H1 (cell line): ENCODE measurements at regions not wholly inside any gene's neighbourhood (a gene's known extent, or its start where the extent isn't known, plus 50 kb on each side); places are given as distances from the start of the nearest gene placed in this dataset.
A peak's percentile ranks its signal among the peaks of the same experiment; 100 is the strongest.
"Not testable (repeated sequence)": the region's sequence is repeated elsewhere in the genome, so short reads cannot be mapped to it uniquely, and the experiment has no call there.

Experiments
- CTCF ChIA-PET: fragments of 300-600 bp; sonication (Branson Sonifier 250); formaldehyde crosslinking; loops from one replicate; lab custom pipeline; 2021; ENCODE audit not compliant: partially characterized antibody; lab: Charles Lee
- POLR2A ChIA-PET: fragments of 300-600 bp; sonication (Branson Sonifier 250); formaldehyde crosslinking; loops from one replicate; lab custom pipeline; 2021; ENCODE audit warnings: inconsistent platforms; ENCODE audit not compliant: partially characterized antibody; lab: Charles Lee
- DNase-seq, 2 experiments: peaks; one replicate each; pipeline versions ENCODE4 v3.0.0 to v3.0.0-alpha.2; 2010 to 2022; ENCODE audit warnings: low spot score in 2 of 2, low read depth in 1 of 2, mixed read lengths in 1 of 2
- FAIRE-seq: peaks from 2 replicates; lab custom pipeline; 2011; peaks lifted over from hg19 to GRCh38; lab: Jason Lieb, UNC
- H2AFZ ChIP-seq: 2 replicates; pipeline ENCODE4 v1.8.1; 2012; ENCODE audit warnings: low read length, inconsistent platforms
- H2AK5ac ChIP-seq: 2 replicates; pipeline ENCODE4 v1.6.1; 2013; ENCODE audit warnings: low read depth, low read length
- H2BK120ac ChIP-seq: replicated peaks from 2 replicates; pipeline ENCODE3; 2013; ENCODE audit warnings: low read depth, low read length, inconsistent platforms
- H2BK12ac ChIP-seq: 2 replicates; pipeline ENCODE4 v1.6.1; 2013; ENCODE audit warnings: low read depth, low read length
- H2BK15ac ChIP-seq: 2 replicates; pipeline ENCODE4 v1.6.1; 2013; ENCODE audit warnings: low read length
- H2BK20ac ChIP-seq: 2 replicates; pipeline ENCODE4 v1.6.1; 2013; ENCODE audit warnings: low read length
- H2BK5ac ChIP-seq: 2 replicates; pipeline ENCODE4 v1.6.1; 2013; ENCODE audit warnings: low read depth, low read length
- H3K14ac ChIP-seq: 2 replicates; pipeline ENCODE4 v1.6.1; 2013; ENCODE audit warnings: inconsistent platforms; ENCODE audit not compliant: insufficient read length
- H3K18ac ChIP-seq: 2 replicates; pipeline ENCODE4 v1.6.1; 2013; ENCODE audit warnings: low read length; ENCODE audit errors: extremely low read depth
- H3K23ac ChIP-seq: 2 replicates; pipeline ENCODE4 v1.6.1; 2013; ENCODE audit warnings: inconsistent platforms; ENCODE audit not compliant: insufficient read length
- H3K23me2 ChIP-seq: 2 replicates; pipeline ENCODE4 v1.6.1; 2013; ENCODE audit warnings: low read depth, low read length
- H3K27ac ChIP-seq: 2 replicates; pipeline ENCODE4 v1.6.1; 2011; ENCODE audit warnings: low read depth, low read length, inconsistent platforms
- H3K27me3 ChIP-seq, 4 experiments: replicated peaks in 1 of 4; 1 replicate in 1 of 4; 2 replicates in 3 of 4; pipeline versions ENCODE4 v1.6.1 to v1.8.1; 2011 to 2013; ENCODE audit warnings: low read length in 3 of 4, mild to moderate bottlenecking in 3 of 4, inconsistent platforms in 2 of 4, mixed read lengths in 2 of 4, moderate library complexity in 1 of 4; ENCODE audit not compliant: control insufficient read depth in 3 of 4, insufficient read depth in 3 of 4; ENCODE audit errors: extremely low read depth in 1 of 4
- H3K36me3 ChIP-seq, 4 experiments: 2 replicates each; pipeline versions ENCODE4 v1.6.1 to v1.8.1; 2011 to 2013; ENCODE audit warnings: mild to moderate bottlenecking in 4 of 4, low read length in 3 of 4, moderate library complexity in 2 of 4, control low read depth in 1 of 4, inconsistent platforms in 1 of 4; ENCODE audit not compliant: insufficient read depth in 4 of 4, control insufficient read depth in 2 of 4
- H3K4ac ChIP-seq: replicated peaks from 2 replicates; pipeline ENCODE3; 2013; ENCODE audit warnings: low read length, low read depth, mixed read lengths, inconsistent platforms; ENCODE audit not compliant: insufficient read length
- H3K4me1 ChIP-seq, 4 experiments: replicated peaks in 1 of 4; 1 replicate in 1 of 4; 2 replicates in 3 of 4; pipeline versions ENCODE4 v1.6.1 to v1.8.1; 2011 to 2013; ENCODE audit warnings: low read length in 3 of 4, inconsistent platforms in 2 of 4, mixed read lengths in 1 of 4; ENCODE audit not compliant: insufficient read depth in 4 of 4, control insufficient read depth in 3 of 4
- H3K4me2 ChIP-seq, 2 experiments: 2 replicates each; pipeline versions ENCODE4 v1.6.1 to v1.8.1; 2011 to 2013; ENCODE audit warnings: low read depth in 2 of 2, low read length in 2 of 2, control low read depth in 1 of 2, inconsistent platforms in 1 of 2, mild to moderate bottlenecking in 1 of 2; ENCODE audit not compliant: insufficient read depth in 1 of 2
- H3K4me3 ChIP-seq, 4 experiments: fragments of 200-600, 300-600 bp in 1 of 4; sonication (generic), shearing (Covaris generic), sonication (Bioruptor Twin) in 1 of 4; 2 replicates each; pipeline versions ENCODE4 v1.5.1 to v1.8.1; 2011 to 2016; ENCODE audit warnings: low read length in 4 of 4, low read depth in 3 of 4, control low read depth in 2 of 4, inconsistent platforms in 2 of 4, mild to moderate bottlenecking in 2 of 4, mixed read lengths in 1 of 4, moderate library complexity in 1 of 4; ENCODE audit not compliant: insufficient read depth in 2 of 4; ENCODE audit errors: extremely low read depth in 1 of 4
- H3K56ac ChIP-seq: replicated peaks from 2 replicates; pipeline ENCODE3; 2013; ENCODE audit warnings: low read depth, mild to moderate bottlenecking, mixed read lengths, low read length, inconsistent platforms; ENCODE audit not compliant: insufficient read length
- H3K79me1 ChIP-seq: 2 replicates; pipeline ENCODE4 v1.6.1; 2013; ENCODE audit warnings: low read depth, low read length, control low read depth
- H3K79me2 ChIP-seq, 2 experiments: 2 replicates each; pipeline versions ENCODE4 v1.6.1 to v1.8.1; 2012 to 2013; ENCODE audit warnings: low read length in 2 of 2, mild to moderate bottlenecking in 2 of 2, inconsistent platforms in 1 of 2; ENCODE audit not compliant: insufficient read depth in 2 of 2, control insufficient read depth in 1 of 2
- H3K9ac ChIP-seq, 4 experiments: replicated peaks in 1 of 4; 1 replicate in 1 of 4; 2 replicates in 3 of 4; pipeline versions ENCODE4 v1.6.1 to v1.8.1; 2011 to 2013; ENCODE audit warnings: low read depth in 3 of 4, low read length in 3 of 4, control low read depth in 2 of 4, mild to moderate bottlenecking in 2 of 4, moderate library complexity in 2 of 4, inconsistent platforms in 1 of 4; ENCODE audit errors: extremely low read depth in 1 of 4
- H3K9me3 ChIP-seq, 2 experiments: 2 replicates each; pipeline versions ENCODE4 v1.6.1 to v1.8.1; 2012 to 2013; ENCODE audit warnings: mild to moderate bottlenecking in 2 of 2, moderate library complexity in 2 of 2, control low read depth in 1 of 2, inconsistent platforms in 1 of 2, low read depth in 1 of 2, low read length in 1 of 2, mixed read lengths in 1 of 2; ENCODE audit not compliant: insufficient read depth in 2 of 2
- H4K20me1 ChIP-seq, 2 experiments: replicated peaks in 1 of 2; 2 replicates each; pipeline versions ENCODE3 to v1.8.1; 2011 to 2013; ENCODE audit warnings: inconsistent platforms in 2 of 2, low read length in 2 of 2, mild to moderate bottlenecking in 1 of 2; ENCODE audit not compliant: insufficient read depth in 2 of 2, control insufficient read depth in 1 of 2
- H4K5ac ChIP-seq: 2 replicates; pipeline ENCODE4 v1.6.1; 2013; ENCODE audit warnings: low read length, low read depth, mixed read lengths, inconsistent platforms; ENCODE audit not compliant: insufficient read length
- H4K8ac ChIP-seq: 2 replicates; pipeline ENCODE4 v1.8.0; 2013; ENCODE audit warnings: mild to moderate bottlenecking, moderate library complexity, low read length, inconsistent platforms; ENCODE audit not compliant: insufficient read depth; ENCODE audit errors: extremely low read depth
- H4K91ac ChIP-seq: replicated peaks from 2 replicates; pipeline ENCODE3; 2013; ENCODE audit warnings: low read length, mixed read lengths, inconsistent platforms; ENCODE audit not compliant: insufficient read length
- WGBS, 2 experiments: shearing (Covaris generic) in 1 of 2; methylation state at CpG; one replicate each; pipeline versions ENCODE4 v1.1.6 to v1.1.7; 2013 to 2015; ENCODE audit warnings: low lambda C conversion rate in 2 of 2, mixed read lengths in 2 of 2, inconsistent platforms in 1 of 2, low coverage in 1 of 2, missing lambda C conversion rate in 1 of 2; ENCODE audit not compliant: insufficient replicate concordance in 2 of 2, insufficient coverage in 1 of 2, insufficient read length in 1 of 2; ENCODE audit errors: extremely low coverage in 1 of 2, missing lambda C conversion rate in 1 of 2; 5-methylcytosine and 5-hydroxymethylcytosine counted together

- FAIRE-seq, H2AK5ac ChIP-seq, H3K56ac ChIP-seq, H4K91ac ChIP-seq, H3K14ac ChIP-seq, H2BK5ac ChIP-seq, H3K79me2 ChIP-seq, H3K9me3 ChIP-seq, H2BK15ac ChIP-seq, H2AFZ ChIP-seq, H3K27me3 ChIP-seq, H2BK120ac ChIP-seq, H4K5ac ChIP-seq, CTCF ChIA-PET, H3K18ac ChIP-seq, H3K23me2 ChIP-seq, H4K8ac ChIP-seq, H3K27ac ChIP-seq, H3K36me3 ChIP-seq, H3K23ac ChIP-seq, H3K9ac ChIP-seq, H2BK20ac ChIP-seq, H3K4me1 ChIP-seq, H3K4ac ChIP-seq, H3K79me1 ChIP-seq, POLR2A ChIA-PET, H2BK12ac ChIP-seq, H4K20me1 ChIP-seq: not testable (repeated sequence)
- Histone ChIP-seq H3K4me2 (peak overlapping the region in 1 of 2 experiments; percentile 49; a peak in 2 of 4 replicates), H3K4me3 (peak overlapping the region in 2 of 4 experiments; percentile 21 to 52; a peak in 5 of 8 replicates)
- 3% methylated on average over 11 of the region's 61 CpGs; no CpG with 5 or more reads in 1 of the 2 experiments for WGBS, 2 experiments
- peak in 1 of 2 experiments; percentile 59 for DNase-seq
Measured at GRCh38 chr15:32536507-32537172, 56.6 kb upstream of the GOLGA8N start.

- H3K36me3 ChIP-seq, H3K79me2 ChIP-seq, CTCF ChIA-PET: not testable (repeated sequence)
Measured at GRCh38 chr15:32536057-32536493, 57.2 kb upstream of the GOLGA8N start.

More at GRCh38 chr15:32536057-32536493, 57.2 kb upstream of the GOLGA8N start:
- H4K91ac ChIP-seq, H2BK15ac ChIP-seq, H3K9ac ChIP-seq, H2BK5ac ChIP-seq, DNase-seq, H3K4me2 ChIP-seq, H3K23ac ChIP-seq, H2AK5ac ChIP-seq, H4K8ac ChIP-seq, H3K27ac ChIP-seq, H4K5ac ChIP-seq, H3K9me3 ChIP-seq, H3K4ac ChIP-seq, H2AFZ ChIP-seq, H3K14ac ChIP-seq, H3K27me3 ChIP-seq, H2BK20ac ChIP-seq, H4K20me1 ChIP-seq, H3K23me2 ChIP-seq, H3K79me1 ChIP-seq, H3K4me3 ChIP-seq, H3K56ac ChIP-seq, H2BK120ac ChIP-seq, POLR2A ChIA-PET, H2BK12ac ChIP-seq, H3K4me1 ChIP-seq, H3K18ac ChIP-seq, FAIRE-seq: not testable (repeated sequence)
- no CpG with 5 or more reads among the region's 55 CpGs for WGBS, 2 experiments
